Lower leg skin (tissue), 3 donors: ENCODE measurements at regions not wholly inside any gene's neighbourhood (a gene's known extent, or its start where the extent isn't known, plus 50 kb on each side); places are given as distances from the start of the nearest gene placed in this dataset.

ENCODE experiments used
- POLR2A ChIP-seq, 2 donors: fragments of 450-650 bp; IDR thresholded peaks; one replicate each; pipeline ENCODE4 v1.6.1; 2016 to 2017; ENCODE audit warnings: antibody characterized with exemption in 2 of 2, mild to moderate bottlenecking in 1 of 2, moderate library complexity in 1 of 2
- TF ChIP-seq, protein P1 (sequence below), 3 donors: fragments of 450-650 bp; IDR thresholded peaks; one replicate each; pipeline ENCODE4 v1.5.1; 2016; ENCODE audit warnings: antibody characterized with exemption in 3 of 3, mild to moderate bottlenecking in 3 of 3, moderate library complexity in 2 of 3

DNA sequence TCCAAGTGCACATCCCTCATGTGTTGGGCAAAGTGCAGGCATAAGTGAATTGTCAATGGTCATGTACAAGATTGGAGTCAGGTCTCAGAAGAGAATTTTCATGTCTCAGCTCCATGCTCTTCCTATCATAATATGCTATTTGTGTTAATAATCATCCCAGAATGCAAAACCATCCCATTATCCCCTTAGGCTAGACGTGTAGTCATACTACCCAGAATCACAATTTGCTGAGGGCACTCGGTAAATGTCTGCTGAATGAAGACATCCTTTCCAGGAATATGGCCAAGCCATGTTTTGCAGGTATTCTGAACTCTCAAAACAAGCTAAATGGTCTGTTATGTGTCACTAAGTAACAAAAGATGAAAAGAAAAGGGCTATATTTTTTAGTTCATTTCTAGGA is 263.8 kb downstream of the RAD51AP2 start:
- TF ChIP-seq, protein P1, sequence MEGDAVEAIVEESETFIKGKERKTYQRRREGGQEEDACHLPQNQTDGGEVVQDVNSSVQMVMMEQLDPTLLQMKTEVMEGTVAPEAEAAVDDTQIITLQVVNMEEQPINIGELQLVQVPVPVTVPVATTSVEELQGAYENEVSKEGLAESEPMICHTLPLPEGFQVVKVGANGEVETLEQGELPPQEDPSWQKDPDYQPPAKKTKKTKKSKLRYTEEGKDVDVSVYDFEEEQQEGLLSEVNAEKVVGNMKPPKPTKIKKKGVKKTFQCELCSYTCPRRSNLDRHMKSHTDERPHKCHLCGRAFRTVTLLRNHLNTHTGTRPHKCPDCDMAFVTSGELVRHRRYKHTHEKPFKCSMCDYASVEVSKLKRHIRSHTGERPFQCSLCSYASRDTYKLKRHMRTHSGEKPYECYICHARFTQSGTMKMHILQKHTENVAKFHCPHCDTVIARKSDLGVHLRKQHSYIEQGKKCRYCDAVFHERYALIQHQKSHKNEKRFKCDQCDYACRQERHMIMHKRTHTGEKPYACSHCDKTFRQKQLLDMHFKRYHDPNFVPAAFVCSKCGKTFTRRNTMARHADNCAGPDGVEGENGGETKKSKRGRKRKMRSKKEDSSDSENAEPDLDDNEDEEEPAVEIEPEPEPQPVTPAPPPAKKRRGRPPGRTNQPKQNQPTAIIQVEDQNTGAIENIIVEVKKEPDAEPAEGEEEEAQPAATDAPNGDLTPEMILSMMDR (IDR thresholded peaks at IDR 0.05): no peak
- no peak for TF ChIP-seq POLR2A (IDR thresholded peaks at IDR 0.05)
